WTC11 (cell line): ENCODE measurements at regions not wholly inside any gene's neighbourhood (a gene's known extent, or its start where the extent isn't known, plus 50 kb on each side); places are given as distances from the start of the nearest gene placed in this dataset.

ENCODE experiments used
- CTCF ChIP-seq: fragments of 200-600 bp; IDR thresholded peaks from 2 replicates; pipeline ENCODE4 v1.8.0; 2022; ENCODE audit warnings: antibody characterized with exemption
- IRF2 ChIP-seq: sonication (generic); formaldehyde crosslinking; IDR thresholded peaks from 2 replicates; pipeline ENCODE4 v1.8.0; 2022; ENCODE audit warnings: low read depth, missing genetic modification reagents, borderline replicate concordance
- TP53 ChIP-seq: sonication (generic); formaldehyde crosslinking; IDR thresholded peaks from 2 replicates; pipeline ENCODE4 v1.8.1; 2023; ENCODE audit warnings: mild to moderate bottlenecking, missing genetic modification reagents
- ZBTB43 ChIP-seq: sonication (generic); formaldehyde crosslinking; IDR thresholded peaks from 2 replicates; pipeline ENCODE4 v1.8.1; 2023; ENCODE audit warnings: mild to moderate bottlenecking, missing genetic modification reagents
- TF ChIP-seq, protein P1 (sequence below): sonication (generic); formaldehyde crosslinking; IDR thresholded peaks from 2 replicates; pipeline ENCODE4 v1.8.0; 2023; ENCODE audit warnings: missing genetic modification reagents
- TF ChIP-seq, protein P2 (sequence below): sonication (generic); formaldehyde crosslinking; IDR thresholded peaks from 2 replicates; pipeline ENCODE4 v1.8.0; 2022; ENCODE audit warnings: mild to moderate bottlenecking, missing genetic modification reagents

DNA sequence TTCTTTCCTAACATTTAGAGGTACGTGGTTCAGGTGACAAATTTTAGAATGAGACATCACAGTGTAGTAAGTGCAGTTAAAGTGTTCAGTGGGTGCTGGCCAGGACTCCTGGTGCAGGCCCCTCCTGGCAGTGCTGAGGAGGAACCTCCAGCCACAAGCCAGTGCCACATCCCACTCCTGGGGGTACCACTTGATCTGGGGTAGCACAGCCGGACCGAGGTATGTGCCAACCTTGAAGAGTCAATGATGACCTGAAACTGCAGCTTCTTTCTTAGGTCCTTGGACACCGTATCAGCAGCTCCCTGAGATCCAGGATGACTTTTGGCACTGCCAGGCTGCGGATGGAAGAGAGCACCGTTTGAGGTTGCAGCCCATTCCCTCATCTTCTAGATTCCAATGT lies 310.4 kb upstream of the IRX4 start:
- TF ChIP-seq CTCF (no peak), TP53 (CRISPR knock-in tag) (no peak), IRF2 (no peak), ZBTB43 (no peak)
- TF ChIP-seq, protein P1, sequence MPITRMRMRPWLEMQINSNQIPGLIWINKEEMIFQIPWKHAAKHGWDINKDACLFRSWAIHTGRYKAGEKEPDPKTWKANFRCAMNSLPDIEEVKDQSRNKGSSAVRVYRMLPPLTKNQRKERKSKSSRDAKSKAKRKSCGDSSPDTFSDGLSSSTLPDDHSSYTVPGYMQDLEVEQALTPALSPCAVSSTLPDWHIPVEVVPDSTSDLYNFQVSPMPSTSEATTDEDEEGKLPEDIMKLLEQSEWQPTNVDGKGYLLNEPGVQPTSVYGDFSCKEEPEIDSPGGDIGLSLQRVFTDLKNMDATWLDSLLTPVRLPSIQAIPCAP = no peak
- TF ChIP-seq, protein P2, sequence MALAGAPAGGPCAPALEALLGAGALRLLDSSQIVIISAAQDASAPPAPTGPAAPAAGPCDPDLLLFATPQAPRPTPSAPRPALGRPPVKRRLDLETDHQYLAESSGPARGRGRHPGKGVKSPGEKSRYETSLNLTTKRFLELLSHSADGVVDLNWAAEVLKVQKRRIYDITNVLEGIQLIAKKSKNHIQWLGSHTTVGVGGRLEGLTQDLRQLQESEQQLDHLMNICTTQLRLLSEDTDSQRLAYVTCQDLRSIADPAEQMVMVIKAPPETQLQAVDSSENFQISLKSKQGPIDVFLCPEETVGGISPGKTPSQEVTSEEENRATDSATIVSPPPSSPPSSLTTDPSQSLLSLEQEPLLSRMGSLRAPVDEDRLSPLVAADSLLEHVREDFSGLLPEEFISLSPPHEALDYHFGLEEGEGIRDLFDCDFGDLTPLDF = no peak
